ENCODE measurements at regions not wholly inside any gene's neighbourhood (a gene's known extent, or its start where the extent isn't known, plus 50 kb on each side); places are given as distances from the start of the nearest gene placed in this dataset.

GRCh38 chr5:53368966-53369605 lies 111.3 kb upstream of the FST start:
- ATAC-seq (no peak), DNase-seq (no peak)
- whole genome bisulfite sequencing (ENCODE audit: insufficient coverage, low coverage, low lambda C conversion rate, missing lambda C conversion rate): 57% methylated on average over 2 of the region's 2 CpGs
- Histone ChIP-seq H3K27me3 (no peaks in the 10 kb centered on the region), H3K4me3 (no peak overlapping the region), H3K9me3 (no peaks in the 10 kb centered on the region), H3K27ac (no peak overlapping the region), H3K4me1 (no peaks in the 10 kb centered on the region), H3K36me3 (no peaks in the 10 kb centered on the region)
- no peak for TF ChIP-seq CTCF (IDR thresholded peaks at IDR 0.05)
- TF ChIP-seq POLR2A (IDR thresholded peaks at IDR 0.05): no peak
- intact Hi-C loops (cut with DNase I): no loop called here

GRCh38 chr5:53369681-53370080 lies 110.7 kb upstream of the FST start:
- Histone ChIP-seq H3K4me1 (no peaks in the 10 kb centered on the region), H3K27ac (no peak overlapping the region), H3K4me3 (no peak overlapping the region), H3K9me3 (no peaks in the 10 kb centered on the region), H3K27me3 (no peaks in the 10 kb centered on the region), H3K36me3 (no peaks in the 10 kb centered on the region)
- ATAC-seq (no peak), DNase-seq (no peak)
- intact Hi-C loops (cut with DNase I): no loop called here
- TF ChIP-seq CTCF (IDR thresholded peaks at IDR 0.05): no peak
- TF ChIP-seq POLR2A (IDR thresholded peaks at IDR 0.05): no peak
- WGBS (ENCODE audit: insufficient coverage, low coverage, low lambda C conversion rate, missing lambda C conversion rate): 49% methylated on average over 3 of the region's 3 CpGs

GRCh38 chr5:53373451-53374158 lies 106.8 kb upstream of the FST start:
- TF ChIP-seq POLR2A (IDR thresholded peaks at IDR 0.05) (no peak), CTCF (IDR thresholded peaks at IDR 0.05) (no peak)
- H3K4me3 ChIP-seq: no peak overlapping the region
- no peaks in the 10 kb centered on the region for H3K4me1 ChIP-seq
- H3K9me3 ChIP-seq: no peaks in the 10 kb centered on the region
- DNase-seq: no peak
- no peaks in the 10 kb centered on the region for H3K27me3 ChIP-seq
- no peak overlapping the region for H3K27ac ChIP-seq
- intact Hi-C loops (cut with DNase I): no loop called here
- 83% methylated on average over 3 of the region's 3 CpGs for WGBS (ENCODE audit: insufficient coverage, low coverage, low lambda C conversion rate, missing lambda C conversion rate)
- no peak for ATAC-seq
- H3K36me3 ChIP-seq: no peaks in the 10 kb centered on the region

GRCh38 chr5:53376853-53377252 lies 103.6 kb upstream of the FST start:
- H3K4me1 ChIP-seq: no peaks in the 10 kb centered on the region
- H3K27ac ChIP-seq: no peak overlapping the region
- no peak overlapping the region for H3K4me3 ChIP-seq
- intact Hi-C loops (cut with DNase I): no loop called here
- H3K9me3 ChIP-seq: no peaks in the 10 kb centered on the region
- H3K27me3 ChIP-seq: no peaks in the 10 kb centered on the region
- 57% methylated on average over 2 of the region's 2 CpGs for WGBS (ENCODE audit: insufficient coverage, low coverage, low lambda C conversion rate, missing lambda C conversion rate)
- no peak for DNase-seq
- TF ChIP-seq CTCF (IDR thresholded peaks at IDR 0.05): no peak
- no peak for TF ChIP-seq POLR2A (IDR thresholded peaks at IDR 0.05)
- H3K36me3 ChIP-seq: no peaks in the 10 kb centered on the region
- no peak for ATAC-seq

Data from right lobe of liver (tissue), 6 donors.